HG03175 (cell line): ENCODE measurements at regions not wholly inside any gene's neighbourhood (a gene's known extent, or its start where the extent isn't known, plus 50 kb on each side); places are given as distances from the start of the nearest gene placed in this dataset.
"Not testable (repeated sequence)": the region's sequence is repeated elsewhere in the genome, so short reads cannot be mapped to it uniquely, and the experiment has no call there.

Experiments
- ATAC-seq: cut with Tn5 transposase; IDR thresholded peaks from one replicate; pipeline ENCODE4 v1.9.1; 2021; ENCODE audit warnings: mild to moderate bottlenecking, moderate library complexity; ENCODE audit not compliant: unreplicated experiment

GRCh38 chr5:168110870-168111832, 180.3 kb upstream of the WWC1 start:
- ATAC-seq, result no peak

GRCh38 chr5:168114444-168115017, 176.9 kb upstream of the WWC1 start:
- peak; percentile 89 for ATAC-seq

- no peak for ATAC-seq
Measured at GRCh38 chr5:168117469-168117868, 174.0 kb upstream of the WWC1 start.

GRCh38 chr5:168118042-168118668, 173.3 kb upstream of the WWC1 start:
- ATAC-seq, result no peak

- ATAC-seq, result no peak
Measured at GRCh38 chr5:168120401-168121137, 170.9 kb upstream of the WWC1 start.

- no peak for ATAC-seq
Measured at GRCh38 chr5:168121138-168121494, 170.3 kb upstream of the WWC1 start.

- peak; percentile 88 for ATAC-seq
Measured at GRCh38 chr5:168123631-168124528, 167.6 kb upstream of the WWC1 start.

GRCh38 chr5:168125445-168126199, 165.8 kb upstream of the WWC1 start:
- ATAC-seq, result no peak

GRCh38 chr5:168126606-168127005, 164.8 kb upstream of the WWC1 start:
- ATAC-seq, result no peak

- no peak for ATAC-seq
Measured at GRCh38 chr5:168128111-168128510, 163.3 kb upstream of the WWC1 start.

- ATAC-seq, result no peak
Measured at GRCh38 chr5:168128557-168128956, 162.9 kb upstream of the WWC1 start.

GRCh38 chr5:168131519-168131918, 159.9 kb upstream of the WWC1 start:
- ATAC-seq, result no peak

GRCh38 chr5:168132241-168132641, 159.2 kb upstream of the WWC1 start:
- ATAC-seq, result no peak

GRCh38 chr5:168135897-168136296, 155.5 kb upstream of the WWC1 start:
- ATAC-seq, result peak; percentile 98

GRCh38 chr5:168136340-168136739, 155.1 kb upstream of the WWC1 start:
- ATAC-seq, result peak; percentile 28

- peak; percentile 38 for ATAC-seq
Measured at GRCh38 chr5:168137265-168137664, 154.2 kb upstream of the WWC1 start.

GRCh38 chr5:168140241-168140640, 151.2 kb upstream of the WWC1 start:
- no peak for ATAC-seq

- ATAC-seq, result no peak
Measured at GRCh38 chr5:168142402-168142801, 149.0 kb upstream of the WWC1 start.

- ATAC-seq, result not testable (repeated sequence)
Measured at GRCh38 chr5:168143521-168143920, 147.9 kb upstream of the WWC1 start.
